ENCODE measurements at regions not wholly inside any gene's neighbourhood (a gene's known extent, or its start where the extent isn't known, plus 50 kb on each side); places are given as distances from the start of the nearest gene placed in this dataset.

DNA sequence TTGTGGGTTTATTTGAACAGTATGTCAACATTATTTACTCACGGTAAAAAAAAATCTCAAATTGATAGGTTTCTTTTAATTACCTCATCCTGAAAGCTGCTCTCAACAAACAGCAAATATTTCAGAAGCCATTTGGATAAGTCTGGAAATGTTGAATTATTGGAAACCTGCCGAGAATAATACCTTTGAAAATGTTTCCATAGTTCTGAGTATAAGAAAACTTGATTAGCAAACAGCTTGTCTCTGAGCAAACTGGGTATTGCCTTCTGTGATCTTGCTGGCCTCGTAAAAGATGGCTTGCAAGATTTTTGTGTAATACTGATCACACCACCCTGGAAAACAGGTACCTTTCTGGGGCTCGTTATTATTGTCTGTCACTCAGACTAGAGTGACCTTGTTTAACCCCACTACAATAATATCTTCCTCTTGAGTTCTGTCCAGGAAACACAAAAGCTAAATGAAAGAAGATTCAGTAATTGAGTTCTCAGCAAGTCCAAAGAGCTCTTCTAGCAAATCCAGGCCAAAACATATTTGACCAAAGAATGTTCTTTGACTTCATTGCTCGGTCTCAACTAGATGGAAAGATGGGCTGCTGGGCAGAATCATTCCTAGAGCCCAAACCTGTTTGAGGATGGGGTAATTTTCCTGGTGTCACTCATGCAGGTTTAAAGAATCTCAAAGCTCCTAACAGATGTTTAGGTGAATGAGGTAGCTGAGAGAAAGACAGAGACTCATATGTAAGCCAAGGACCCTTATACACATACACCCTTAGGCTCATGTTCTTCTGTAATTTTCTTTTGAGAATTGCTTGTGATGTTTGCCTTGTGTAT lies 255.6 kb upstream of the JADE1 start:
- TF ChIP-seq, protein P1, sequence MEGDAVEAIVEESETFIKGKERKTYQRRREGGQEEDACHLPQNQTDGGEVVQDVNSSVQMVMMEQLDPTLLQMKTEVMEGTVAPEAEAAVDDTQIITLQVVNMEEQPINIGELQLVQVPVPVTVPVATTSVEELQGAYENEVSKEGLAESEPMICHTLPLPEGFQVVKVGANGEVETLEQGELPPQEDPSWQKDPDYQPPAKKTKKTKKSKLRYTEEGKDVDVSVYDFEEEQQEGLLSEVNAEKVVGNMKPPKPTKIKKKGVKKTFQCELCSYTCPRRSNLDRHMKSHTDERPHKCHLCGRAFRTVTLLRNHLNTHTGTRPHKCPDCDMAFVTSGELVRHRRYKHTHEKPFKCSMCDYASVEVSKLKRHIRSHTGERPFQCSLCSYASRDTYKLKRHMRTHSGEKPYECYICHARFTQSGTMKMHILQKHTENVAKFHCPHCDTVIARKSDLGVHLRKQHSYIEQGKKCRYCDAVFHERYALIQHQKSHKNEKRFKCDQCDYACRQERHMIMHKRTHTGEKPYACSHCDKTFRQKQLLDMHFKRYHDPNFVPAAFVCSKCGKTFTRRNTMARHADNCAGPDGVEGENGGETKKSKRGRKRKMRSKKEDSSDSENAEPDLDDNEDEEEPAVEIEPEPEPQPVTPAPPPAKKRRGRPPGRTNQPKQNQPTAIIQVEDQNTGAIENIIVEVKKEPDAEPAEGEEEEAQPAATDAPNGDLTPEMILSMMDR (IDR thresholded peaks at IDR 0.05), result no peak
- no peak for TF ChIP-seq POLR2A (IDR thresholded peaks at IDR 0.05)

Measured in breast epithelium (tissue), 3 donors.